Neural cell (in vitro differentiated cells): ENCODE measurements at regions not wholly inside any gene's neighbourhood (a gene's known extent, or its start where the extent isn't known, plus 50 kb on each side); places are given as distances from the start of the nearest gene placed in this dataset.

Experiments
- H2AFZ ChIP-seq: fragments of 200-600, 300-800 bp; sonication (generic), shearing (Covaris generic); 2 replicates; pipeline ENCODE4 v1.6.0; 2014; ENCODE audit warnings: low read depth, mild to moderate bottlenecking, antibody characterized with exemption, low read length, moderate library complexity
- H3F3A ChIP-seq: fragments of 200-600 bp; shearing (Covaris generic); 2 replicates; pipeline ENCODE4 v1.6.1; 2016; ENCODE audit warnings: mild to moderate bottlenecking, moderate library complexity, mixed read lengths, antibody characterized with exemption, low read length; ENCODE audit not compliant: insufficient read depth, poor library complexity, severe bottlenecking
- H3K27ac ChIP-seq: fragments of 200-600, 300-800 bp; sonication (generic), shearing (Covaris generic); 2 replicates; pipeline ENCODE4 v1.5.1; 2014; ENCODE audit warnings: mild to moderate bottlenecking, low read length, moderate library complexity
- H3K27me3 ChIP-seq: fragments of 300-800, 200-600 bp; sonication (generic), shearing (Covaris generic); 2 replicates; pipeline ENCODE4 v1.6.0; 2014; ENCODE audit warnings: mild to moderate bottlenecking, low read depth, low read length, moderate library complexity; ENCODE audit not compliant: insufficient read depth
- H3K36me3 ChIP-seq: fragments of 300-800, 200-600 bp; sonication (generic), shearing (Covaris generic); 2 replicates; pipeline ENCODE4 v1.5.1; 2014; ENCODE audit warnings: mild to moderate bottlenecking, antibody characterized with exemption, low read length, moderate library complexity; ENCODE audit not compliant: insufficient read depth
- H3K4me2 ChIP-seq: fragments of 300-800, 200-600 bp; sonication (generic), shearing (Covaris generic); 2 replicates; pipeline ENCODE4 v1.6.0; 2014; ENCODE audit warnings: mild to moderate bottlenecking, low read length
- H3K4me3 ChIP-seq: fragments of 300-800, 200-600 bp; sonication (generic), shearing (Covaris generic); 2 replicates; pipeline ENCODE4 v1.5.1; 2014; ENCODE audit warnings: mild to moderate bottlenecking, low read length, moderate library complexity
- H3K79me2 ChIP-seq: fragments of 200-600 bp; shearing (Covaris generic); replicated peaks from 2 replicates; pipeline ENCODE4 v1.6.0; 2014; ENCODE audit warnings: mild to moderate bottlenecking, low read length, moderate library complexity; ENCODE audit not compliant: insufficient read depth
- H3K9ac ChIP-seq: fragments of 300-800, 200-600 bp; sonication (generic), shearing (Covaris generic); 2 replicates; pipeline ENCODE4 v1.6.1; 2016; ENCODE audit warnings: mild to moderate bottlenecking, low read length, mixed read lengths
- H3K9me2 ChIP-seq: fragments of 200-600 bp; shearing (Covaris generic); 2 replicates; pipeline ENCODE4 v1.6.1; 2016; ENCODE audit warnings: mild to moderate bottlenecking, low read length, mixed read lengths; ENCODE audit not compliant: insufficient read depth
- H3K9me3 ChIP-seq: fragments of 200-600, 300-800 bp; sonication (generic), shearing (Covaris generic); 2 replicates; pipeline ENCODE4 v1.6.1; 2016; ENCODE audit warnings: mild to moderate bottlenecking, mixed run types, low read length, moderate library complexity, mixed read lengths
- H4K20me1 ChIP-seq: fragments of 200-600 bp; shearing (Covaris generic); 2 replicates; pipeline ENCODE4 v1.6.1; 2016; ENCODE audit warnings: mild to moderate bottlenecking, mixed run types; ENCODE audit not compliant: insufficient read depth
- EP300 ChIP-seq: fragments of 450-650 bp; conservative IDR thresholded peaks from 2 replicates; pipeline ENCODE4 v1.6.1; 2014; ENCODE audit warnings: antibody characterized with exemption, mild to moderate bottlenecking, moderate library complexity; ENCODE audit not compliant: poor library complexity, severe bottlenecking
- EZH2 ChIP-seq: fragments of 200-600, 300-800 bp; shearing (Covaris generic), sonication (generic); IDR thresholded peaks from 2 replicates; pipeline ENCODE4 v1.6.1; 2014; ENCODE audit warnings: antibody characterized with exemption, low read length, borderline replicate concordance, mild to moderate bottlenecking; ENCODE audit not compliant: insufficient read depth, poor library complexity, severe bottlenecking
- MXI1 ChIP-seq: fragments of 450-650 bp; conservative IDR thresholded peaks from 2 replicates; pipeline ENCODE4 v1.6.1; 2014; ENCODE audit warnings: antibody characterized with exemption, mild to moderate bottlenecking; ENCODE audit not compliant: poor library complexity, severe bottlenecking
- POLR2AphosphoS5 ChIP-seq: IDR thresholded peaks from 2 replicates; pipeline ENCODE4 v1.6.1; 2012
- RAD21 ChIP-seq: fragments of 450-650 bp; conservative IDR thresholded peaks from 2 replicates; pipeline ENCODE4 v1.6.1; 2014; ENCODE audit warnings: antibody characterized with exemption, mild to moderate bottlenecking, moderate library complexity
- SMC3 ChIP-seq: fragments of 450-650 bp; conservative IDR thresholded peaks from 2 replicates; pipeline ENCODE4 v1.6.1; 2014; ENCODE audit warnings: antibody characterized with exemption, mild to moderate bottlenecking, moderate library complexity; ENCODE audit not compliant: poor library complexity
- TAF1 ChIP-seq: IDR thresholded peaks from 2 replicates; pipeline ENCODE4 v1.6.1; 2012; ENCODE audit warnings: low read depth
- TF ChIP-seq, protein P1 (sequence below): fragments of 450-650 bp; IDR thresholded peaks from 2 replicates; pipeline ENCODE4 v1.5.1; 2014; ENCODE audit warnings: antibody characterized with exemption, mild to moderate bottlenecking, moderate library complexity; ENCODE audit not compliant: poor library complexity, severe bottlenecking
- TF ChIP-seq, protein P2 (sequence below): IDR thresholded peaks from 2 replicates; pipeline ENCODE4 v1.6.1; 2012; ENCODE audit warnings: borderline replicate concordance

DNA sequence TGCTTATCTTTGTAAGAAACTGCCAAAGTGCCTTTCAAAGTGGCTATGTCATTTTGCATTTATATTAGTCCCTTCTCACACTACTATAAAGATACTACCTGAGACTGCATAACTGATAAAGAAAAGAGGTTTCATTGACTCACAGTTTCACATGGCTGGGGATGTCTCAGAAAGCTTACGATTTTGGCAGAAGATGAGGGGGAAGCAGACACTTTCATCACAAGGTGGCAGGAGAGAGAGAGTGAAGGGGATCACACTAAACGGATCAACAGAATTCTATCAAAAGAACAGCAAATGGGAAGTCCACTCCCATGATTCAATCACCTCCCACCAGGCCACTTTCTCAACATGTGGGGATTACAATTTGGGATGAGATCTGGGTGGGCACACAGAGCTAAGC, 1352.0 kb upstream of the B3GALT2 start:
- no peak overlapping the region for H3K9ac ChIP-seq
- H4K20me1 ChIP-seq: no peaks in the 10 kb centered on the region
- H3K27me3 ChIP-seq: no peaks in the 10 kb centered on the region
- no peak overlapping the region for H3K4me3 ChIP-seq
- no peaks in the 10 kb centered on the region for H3K9me2 ChIP-seq
- no peaks in the 10 kb centered on the region for H3F3A ChIP-seq
- TF ChIP-seq, protein P1, sequence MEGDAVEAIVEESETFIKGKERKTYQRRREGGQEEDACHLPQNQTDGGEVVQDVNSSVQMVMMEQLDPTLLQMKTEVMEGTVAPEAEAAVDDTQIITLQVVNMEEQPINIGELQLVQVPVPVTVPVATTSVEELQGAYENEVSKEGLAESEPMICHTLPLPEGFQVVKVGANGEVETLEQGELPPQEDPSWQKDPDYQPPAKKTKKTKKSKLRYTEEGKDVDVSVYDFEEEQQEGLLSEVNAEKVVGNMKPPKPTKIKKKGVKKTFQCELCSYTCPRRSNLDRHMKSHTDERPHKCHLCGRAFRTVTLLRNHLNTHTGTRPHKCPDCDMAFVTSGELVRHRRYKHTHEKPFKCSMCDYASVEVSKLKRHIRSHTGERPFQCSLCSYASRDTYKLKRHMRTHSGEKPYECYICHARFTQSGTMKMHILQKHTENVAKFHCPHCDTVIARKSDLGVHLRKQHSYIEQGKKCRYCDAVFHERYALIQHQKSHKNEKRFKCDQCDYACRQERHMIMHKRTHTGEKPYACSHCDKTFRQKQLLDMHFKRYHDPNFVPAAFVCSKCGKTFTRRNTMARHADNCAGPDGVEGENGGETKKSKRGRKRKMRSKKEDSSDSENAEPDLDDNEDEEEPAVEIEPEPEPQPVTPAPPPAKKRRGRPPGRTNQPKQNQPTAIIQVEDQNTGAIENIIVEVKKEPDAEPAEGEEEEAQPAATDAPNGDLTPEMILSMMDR: no peak
- TF ChIP-seq EZH2 (no peak), MXI1 (no peak), SMC3 (no peak), POLR2AphosphoS5 (no peak), RAD21 (no peak), TAF1 (no peak), EP300 (no peak)
- TF ChIP-seq, protein P2, sequence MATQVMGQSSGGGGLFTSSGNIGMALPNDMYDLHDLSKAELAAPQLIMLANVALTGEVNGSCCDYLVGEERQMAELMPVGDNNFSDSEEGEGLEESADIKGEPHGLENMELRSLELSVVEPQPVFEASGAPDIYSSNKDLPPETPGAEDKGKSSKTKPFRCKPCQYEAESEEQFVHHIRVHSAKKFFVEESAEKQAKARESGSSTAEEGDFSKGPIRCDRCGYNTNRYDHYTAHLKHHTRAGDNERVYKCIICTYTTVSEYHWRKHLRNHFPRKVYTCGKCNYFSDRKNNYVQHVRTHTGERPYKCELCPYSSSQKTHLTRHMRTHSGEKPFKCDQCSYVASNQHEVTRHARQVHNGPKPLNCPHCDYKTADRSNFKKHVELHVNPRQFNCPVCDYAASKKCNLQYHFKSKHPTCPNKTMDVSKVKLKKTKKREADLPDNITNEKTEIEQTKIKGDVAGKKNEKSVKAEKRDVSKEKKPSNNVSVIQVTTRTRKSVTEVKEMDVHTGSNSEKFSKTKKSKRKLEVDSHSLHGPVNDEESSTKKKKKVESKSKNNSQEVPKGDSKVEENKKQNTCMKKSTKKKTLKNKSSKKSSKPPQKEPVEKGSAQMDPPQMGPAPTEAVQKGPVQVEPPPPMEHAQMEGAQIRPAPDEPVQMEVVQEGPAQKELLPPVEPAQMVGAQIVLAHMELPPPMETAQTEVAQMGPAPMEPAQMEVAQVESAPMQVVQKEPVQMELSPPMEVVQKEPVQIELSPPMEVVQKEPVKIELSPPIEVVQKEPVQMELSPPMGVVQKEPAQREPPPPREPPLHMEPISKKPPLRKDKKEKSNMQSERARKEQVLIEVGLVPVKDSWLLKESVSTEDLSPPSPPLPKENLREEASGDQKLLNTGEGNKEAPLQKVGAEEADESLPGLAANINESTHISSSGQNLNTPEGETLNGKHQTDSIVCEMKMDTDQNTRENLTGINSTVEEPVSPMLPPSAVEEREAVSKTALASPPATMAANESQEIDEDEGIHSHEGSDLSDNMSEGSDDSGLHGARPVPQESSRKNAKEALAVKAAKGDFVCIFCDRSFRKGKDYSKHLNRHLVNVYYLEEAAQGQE: no peak
- no peak overlapping the region for H3K27ac ChIP-seq
- H3K36me3 ChIP-seq: no peaks in the 10 kb centered on the region
- no peak overlapping the region for H3K4me2 ChIP-seq
- no peaks in the 10 kb centered on the region for H3K9me3 ChIP-seq
- H2AFZ ChIP-seq: no peak overlapping the region
- no peaks in the 10 kb centered on the region for H3K79me2 ChIP-seq

DNA sequence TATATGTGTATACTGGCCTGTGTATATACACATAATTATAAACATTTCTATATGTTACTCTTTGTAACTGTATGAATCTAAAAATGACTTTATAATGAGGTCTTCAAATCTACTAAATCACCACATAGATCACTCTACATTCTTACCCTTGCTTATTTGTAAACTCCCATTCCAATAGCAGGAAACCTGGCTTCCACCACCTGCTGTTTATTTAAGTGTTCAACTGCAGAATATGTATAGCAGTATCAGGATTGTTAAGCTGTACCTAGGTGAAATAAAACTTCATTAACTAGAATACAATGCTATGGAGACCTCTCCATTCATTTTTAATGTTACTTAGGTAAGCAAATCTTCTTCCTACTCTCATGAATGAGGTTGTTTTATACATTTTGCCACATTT, 1351.1 kb upstream of the B3GALT2 start:
- Histone ChIP-seq H2AFZ (no peak overlapping the region), H3K4me2 (no peak overlapping the region), H3K4me3 (no peak overlapping the region), H3K9me2 (no peaks in the 10 kb centered on the region), H3K9me3 (no peaks in the 10 kb centered on the region), H3K36me3 (no peaks in the 10 kb centered on the region), H3K27me3 (no peaks in the 10 kb centered on the region), H3K79me2 (no peaks in the 10 kb centered on the region), H4K20me1 (no peaks in the 10 kb centered on the region), H3K9ac (no peak overlapping the region), H3K27ac (no peak overlapping the region), H3F3A (no peaks in the 10 kb centered on the region)
- TF ChIP-seq TAF1: no peak
- TF ChIP-seq, protein P2: no peak
- no peak for TF ChIP-seq SMC3
- no peak for TF ChIP-seq EZH2
- TF ChIP-seq EP300: no peak
- no peak for TF ChIP-seq MXI1
- TF ChIP-seq RAD21: no peak
- no peak for TF ChIP-seq POLR2AphosphoS5
- TF ChIP-seq, protein P1: no peak
